ENCODE measurements at regions not wholly inside any gene's neighbourhood (a gene's known extent, or its start where the extent isn't known, plus 50 kb on each side); places are given as distances from the start of the nearest gene placed in this dataset.

DNA sequence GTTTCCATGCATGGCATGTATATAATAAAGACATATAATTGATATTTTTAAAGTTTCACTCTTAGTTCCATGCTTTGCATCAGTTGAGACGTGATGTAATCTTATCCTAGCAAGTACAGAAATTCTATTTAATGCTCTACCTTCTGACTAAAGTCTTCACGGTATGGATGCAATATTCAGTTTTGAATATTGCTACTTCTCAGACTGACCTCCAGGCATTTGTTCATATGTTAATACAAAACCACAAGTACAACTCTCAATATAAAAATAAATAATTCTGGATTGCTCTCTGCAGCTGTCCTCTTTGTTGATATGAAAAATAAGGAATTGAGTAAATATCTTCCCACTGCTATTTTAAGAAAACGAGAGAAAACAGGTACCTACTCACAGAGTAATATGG lies 309.8 kb upstream of the HAND2 start:
- intact Hi-C loops (cut with DNase I), result no loop called here
- TF ChIP-seq, protein P1, sequence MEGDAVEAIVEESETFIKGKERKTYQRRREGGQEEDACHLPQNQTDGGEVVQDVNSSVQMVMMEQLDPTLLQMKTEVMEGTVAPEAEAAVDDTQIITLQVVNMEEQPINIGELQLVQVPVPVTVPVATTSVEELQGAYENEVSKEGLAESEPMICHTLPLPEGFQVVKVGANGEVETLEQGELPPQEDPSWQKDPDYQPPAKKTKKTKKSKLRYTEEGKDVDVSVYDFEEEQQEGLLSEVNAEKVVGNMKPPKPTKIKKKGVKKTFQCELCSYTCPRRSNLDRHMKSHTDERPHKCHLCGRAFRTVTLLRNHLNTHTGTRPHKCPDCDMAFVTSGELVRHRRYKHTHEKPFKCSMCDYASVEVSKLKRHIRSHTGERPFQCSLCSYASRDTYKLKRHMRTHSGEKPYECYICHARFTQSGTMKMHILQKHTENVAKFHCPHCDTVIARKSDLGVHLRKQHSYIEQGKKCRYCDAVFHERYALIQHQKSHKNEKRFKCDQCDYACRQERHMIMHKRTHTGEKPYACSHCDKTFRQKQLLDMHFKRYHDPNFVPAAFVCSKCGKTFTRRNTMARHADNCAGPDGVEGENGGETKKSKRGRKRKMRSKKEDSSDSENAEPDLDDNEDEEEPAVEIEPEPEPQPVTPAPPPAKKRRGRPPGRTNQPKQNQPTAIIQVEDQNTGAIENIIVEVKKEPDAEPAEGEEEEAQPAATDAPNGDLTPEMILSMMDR (IDR thresholded peaks at IDR 0.05), result no peak
- H3K27me3 ChIP-seq, result no peaks in the 10 kb centered on the region
- no peak overlapping the region for H3K4me3 ChIP-seq
- H3K4me1 ChIP-seq, result no peaks in the 10 kb centered on the region
- no peak for DNase-seq (ENCODE audit: low spot score in 2 of 2)
- H3K36me3 ChIP-seq, result no peaks in the 10 kb centered on the region
- no peaks in the 10 kb centered on the region for H3K9me3 ChIP-seq
- H3K27ac ChIP-seq, result no peak overlapping the region

DNA sequence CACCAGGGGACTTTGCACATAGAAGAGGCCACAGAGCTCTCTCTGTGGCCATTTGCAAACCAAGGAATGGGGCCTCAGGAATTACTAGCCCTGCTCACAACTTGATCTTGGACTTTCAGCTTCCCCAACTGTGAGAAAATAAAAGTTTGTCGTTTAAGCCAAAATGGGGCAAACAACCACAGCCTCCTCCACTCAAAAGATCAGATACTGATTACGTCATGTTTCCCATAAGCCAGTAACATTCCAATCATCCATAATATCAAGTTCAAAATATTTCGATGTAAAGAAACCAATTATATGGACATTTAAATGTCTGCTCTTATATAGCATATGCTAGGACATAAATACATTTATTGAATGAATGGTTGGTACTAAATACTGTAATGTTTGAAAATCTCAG lies 307.5 kb upstream of the HAND2 start:
- Histone ChIP-seq H3K27me3 (no peaks in the 10 kb centered on the region), H3K27ac (no peak overlapping the region), H3K36me3 (no peaks in the 10 kb centered on the region), H3K4me3 (no peak overlapping the region), H3K9me3 (no peaks in the 10 kb centered on the region), H3K4me1 (no peaks in the 10 kb centered on the region)
- no peak for DNase-seq (ENCODE audit: low spot score in 2 of 2)
- intact Hi-C loops (cut with DNase I), result no loop called here
- TF ChIP-seq, protein P1 (IDR thresholded peaks at IDR 0.05), result no peak

DNA sequence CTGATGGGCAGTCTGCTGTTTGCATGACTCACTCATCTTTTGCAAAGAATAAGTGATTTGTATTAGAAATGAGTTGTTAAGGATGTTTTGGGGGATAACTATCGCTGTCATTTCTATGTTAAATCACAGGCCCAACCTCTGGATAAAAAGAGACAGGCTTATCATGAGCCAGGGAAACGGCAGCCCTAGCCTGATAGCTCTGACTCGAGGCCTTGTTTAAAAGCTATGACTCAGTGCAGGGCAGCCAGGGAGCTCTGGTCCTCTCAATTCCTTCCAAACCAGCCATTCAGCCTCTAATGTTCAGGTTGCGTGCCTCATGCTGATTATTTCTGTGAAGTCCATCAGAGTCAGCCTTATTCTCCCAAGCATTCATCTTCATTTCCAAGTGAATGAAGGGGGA lies 305.9 kb upstream of the HAND2 start:
- no peaks in the 10 kb centered on the region for H3K9me3 ChIP-seq
- H3K27me3 ChIP-seq, result no peaks in the 10 kb centered on the region
- no peaks in the 10 kb centered on the region for H3K36me3 ChIP-seq
- no peak for DNase-seq (ENCODE audit: low spot score in 2 of 2)
- intact Hi-C loops (cut with DNase I), result no loop called here
- H3K27ac ChIP-seq, result no peak overlapping the region
- no peak overlapping the region for H3K4me3 ChIP-seq
- TF ChIP-seq, protein P1 (IDR thresholded peaks at IDR 0.05), result no peak
- H3K4me1 ChIP-seq, result no peaks in the 10 kb centered on the region

GRCh38 chr4:173834151-173834550 lies 304.1 kb upstream of the HAND2 start:
- TF ChIP-seq, protein P1 (IDR thresholded peaks at IDR 0.05), result no peak
- intact Hi-C loops (cut with DNase I), result no loop called here
- no peaks in the 10 kb centered on the region for H3K27me3 ChIP-seq
- no peak overlapping the region for H3K27ac ChIP-seq
- H3K4me1 ChIP-seq, result no peaks in the 10 kb centered on the region
- H3K36me3 ChIP-seq, result no peaks in the 10 kb centered on the region
- no peak overlapping the region for H3K4me3 ChIP-seq
- H3K9me3 ChIP-seq, result no peaks in the 10 kb centered on the region
- DNase-seq (ENCODE audit: low spot score in 2 of 2), result no peak

GRCh38 chr4:173829565-173829964 lies 299.5 kb upstream of the HAND2 start:
- Histone ChIP-seq H3K27me3 (no peaks in the 10 kb centered on the region), H3K4me1 (no peaks in the 10 kb centered on the region), H3K9me3 (no peaks in the 10 kb centered on the region), H3K36me3 (no peaks in the 10 kb centered on the region), H3K27ac (no peak overlapping the region), H3K4me3 (no peak overlapping the region)
- intact Hi-C loops (cut with DNase I), result no loop called here
- no peak for DNase-seq (ENCODE audit: low spot score in 2 of 2)
- TF ChIP-seq, protein P1 (IDR thresholded peaks at IDR 0.05), result no peak

GRCh38 chr4:173827707-173828106 lies 297.7 kb upstream of the HAND2 start:
- Histone ChIP-seq H3K36me3 (no peaks in the 10 kb centered on the region), H3K4me1 (no peaks in the 10 kb centered on the region), H3K27ac (no peak overlapping the region), H3K9me3 (no peaks in the 10 kb centered on the region), H3K27me3 (no peaks in the 10 kb centered on the region), H3K4me3 (no peak overlapping the region)
- DNase-seq (ENCODE audit: low spot score in 2 of 2), result no peak
- TF ChIP-seq, protein P1 (IDR thresholded peaks at IDR 0.05), result no peak
- intact Hi-C loops (cut with DNase I), result loop anchor here (2.0 kb wide), 1 partner anchor 321 kb away; no protein-coding TSS in a partner anchor
